Sigmoid colon (tissue), 4 donors: ENCODE measurements at regions not wholly inside any gene's neighbourhood (a gene's known extent, or its start where the extent isn't known, plus 50 kb on each side); places are given as distances from the start of the nearest gene placed in this dataset.

ENCODE experiments used
- EP300 ChIP-seq, 4 donors: sonication (generic); formaldehyde crosslinking; IDR thresholded peaks; one replicate each; pipeline ENCODE4 v1.6.1; 2017; ENCODE audit warnings: antibody characterized with exemption in 4 of 4
- POLR2A ChIP-seq, 2 donors: fragments of 450-650 bp; IDR thresholded peaks; one replicate each; pipeline ENCODE4 v1.6.1; 2016; ENCODE audit warnings: antibody characterized with exemption in 2 of 2, mild to moderate bottlenecking in 2 of 2, moderate library complexity in 2 of 2
- POLR2AphosphoS5 ChIP-seq, 4 donors: sonication (generic); formaldehyde crosslinking; IDR thresholded peaks; one replicate each; pipeline ENCODE4 v1.6.1; 2017; ENCODE audit warnings: antibody characterized with exemption in 4 of 4
- TF ChIP-seq, protein P1 (sequence below), 4 experiments: fragments of 450-650 bp in 3 of 4; fragments of 200-600 bp in 1 of 4; IDR thresholded peaks; one replicate each; pipeline ENCODE4 v1.5.1; 2016 to 2019; ENCODE audit warnings: antibody characterized with exemption in 4 of 4, mild to moderate bottlenecking in 3 of 4, moderate library complexity in 2 of 4

DNA sequence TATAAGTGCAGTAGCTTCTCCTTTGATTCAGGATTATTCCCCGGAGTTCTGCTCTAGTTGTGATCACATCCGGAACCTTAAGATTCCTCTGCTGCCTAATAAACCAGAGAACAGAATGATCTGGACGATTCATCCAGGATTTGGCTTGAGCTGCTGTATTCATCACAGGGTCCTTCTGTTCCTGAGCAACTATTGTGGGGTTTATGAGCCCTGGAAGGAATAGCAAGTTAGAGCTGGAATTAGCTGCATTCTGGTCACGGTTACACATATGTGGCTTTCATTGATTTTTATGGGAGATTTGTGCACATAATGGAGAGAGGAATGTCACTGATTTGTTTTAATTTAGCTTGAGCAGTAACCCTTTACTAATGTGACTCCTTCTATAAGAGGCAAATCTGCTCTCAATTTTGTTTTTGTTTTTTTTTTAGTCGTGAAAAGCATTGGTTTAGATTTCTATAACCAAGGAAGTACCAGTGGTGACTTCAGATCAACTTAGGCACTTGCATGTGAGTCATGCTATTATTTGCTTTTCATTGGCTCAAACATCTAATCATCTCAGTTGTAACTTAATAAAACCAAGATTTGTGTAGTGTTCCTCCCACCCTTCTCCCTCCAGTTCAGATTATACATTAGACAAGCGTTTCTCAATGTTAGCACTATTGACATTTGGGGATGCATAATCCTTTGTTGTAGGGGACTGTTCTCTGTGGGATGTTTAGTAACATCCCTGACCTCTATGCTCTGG lies 148.5 kb downstream of the OTOL1 start:
- TF ChIP-seq, protein P1, sequence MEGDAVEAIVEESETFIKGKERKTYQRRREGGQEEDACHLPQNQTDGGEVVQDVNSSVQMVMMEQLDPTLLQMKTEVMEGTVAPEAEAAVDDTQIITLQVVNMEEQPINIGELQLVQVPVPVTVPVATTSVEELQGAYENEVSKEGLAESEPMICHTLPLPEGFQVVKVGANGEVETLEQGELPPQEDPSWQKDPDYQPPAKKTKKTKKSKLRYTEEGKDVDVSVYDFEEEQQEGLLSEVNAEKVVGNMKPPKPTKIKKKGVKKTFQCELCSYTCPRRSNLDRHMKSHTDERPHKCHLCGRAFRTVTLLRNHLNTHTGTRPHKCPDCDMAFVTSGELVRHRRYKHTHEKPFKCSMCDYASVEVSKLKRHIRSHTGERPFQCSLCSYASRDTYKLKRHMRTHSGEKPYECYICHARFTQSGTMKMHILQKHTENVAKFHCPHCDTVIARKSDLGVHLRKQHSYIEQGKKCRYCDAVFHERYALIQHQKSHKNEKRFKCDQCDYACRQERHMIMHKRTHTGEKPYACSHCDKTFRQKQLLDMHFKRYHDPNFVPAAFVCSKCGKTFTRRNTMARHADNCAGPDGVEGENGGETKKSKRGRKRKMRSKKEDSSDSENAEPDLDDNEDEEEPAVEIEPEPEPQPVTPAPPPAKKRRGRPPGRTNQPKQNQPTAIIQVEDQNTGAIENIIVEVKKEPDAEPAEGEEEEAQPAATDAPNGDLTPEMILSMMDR (IDR thresholded peaks at IDR 0.05), result no peak
- TF ChIP-seq EP300 (IDR thresholded peaks at IDR 0.05) (no peak), POLR2A (IDR thresholded peaks at IDR 0.05) (no peak), POLR2AphosphoS5 (IDR thresholded peaks at IDR 0.05) (no peak)
